ENCODE measurements at regions not wholly inside any gene's neighbourhood (a gene's known extent, or its start where the extent isn't known, plus 50 kb on each side); places are given as distances from the start of the nearest gene placed in this dataset.

- peaks cover 0 to 7% (median 0%) of the 10 kb centered on the region in 9 donors for H3K27me3 ChIP-seq
- ATAC-seq (no peak), DNase-seq (no peak)
- no peaks in the 10 kb centered on the region for H3K9me3 ChIP-seq
- intact Hi-C loops (cut with DNase I): no loop called here
- TF ChIP-seq POLR2A (IDR thresholded peaks at IDR 0.05) (no peak), CTCF (IDR thresholded peaks at IDR 0.05) (no peak)
- WGBS, 4 donors: 43 to 66% (median 47%) methylated on average over 4 of the region's 4 CpGs
- peaks cover 0 to 8% (median 1%) of the 10 kb centered on the region in 12 donors for H3K4me1 ChIP-seq
- no peak overlapping the region for H3K27ac ChIP-seq
- no peak overlapping the region for H3K4me3 ChIP-seq
- H3K36me3 ChIP-seq: no peaks in the 10 kb centered on the region
These were observed 98.3 kb upstream of the SLC2A1 start for GRCh38 chr1:43056981-43057391.

GRCh38 chr1:43056460-43056859 lies 97.8 kb upstream of the SLC2A1 start:
- no peak for TF ChIP-seq CTCF (IDR thresholded peaks at IDR 0.05)
- WGBS, 4 donors: 48 to 59% (median 51%) methylated on average over 5 of the region's 5 CpGs
- no peak overlapping the region for H3K27ac ChIP-seq

GRCh38 chr1:43054961-43055360 lies 96.3 kb upstream of the SLC2A1 start:
- no peaks in the 10 kb centered on the region for H3K9me3 ChIP-seq
- H3K36me3 ChIP-seq: no peaks in the 10 kb centered on the region
- TF ChIP-seq POLR2A (IDR thresholded peaks at IDR 0.05): no peak
- TF ChIP-seq CTCF (IDR thresholded peaks at IDR 0.05): no peak
- WGBS, 4 donors: 81 to 97% (median 85%) methylated on average over 2 of the region's 2 CpGs
- no peak overlapping the region for H3K27ac ChIP-seq
- DNase-seq: no peak
- H3K4me1 ChIP-seq: peaks cover 0 to 8% (median 1%) of the 10 kb centered on the region in 12 donors
- no peak for ATAC-seq
- intact Hi-C loops (cut with DNase I): no loop called here
- peaks cover 0 to 5% (median 0%) of the 10 kb centered on the region in 9 donors for H3K27me3 ChIP-seq
- H3K4me3 ChIP-seq: no peak overlapping the region

More at GRCh38 chr1:43056460-43056859, 97.8 kb upstream of the SLC2A1 start:
- ATAC-seq (no peak), DNase-seq (no peak)
- Histone ChIP-seq H3K36me3 (no peaks in the 10 kb centered on the region), H3K4me1 (peaks cover 0 to 8% (median 1%) of the 10 kb centered on the region in 12 donors), H3K27me3 (peaks cover 0 to 7% (median 0%) of the 10 kb centered on the region in 9 donors), H3K9me3 (no peaks in the 10 kb centered on the region), H3K4me3 (no peak overlapping the region)
- intact Hi-C loops (cut with DNase I): no loop called here

- Histone ChIP-seq H3K4me1 (peaks cover 0 to 2% (median 0%) of the 10 kb centered on the region in 12 donors), H3K36me3 (no peaks in the 10 kb centered on the region), H3K27ac (no peak overlapping the region), H3K4me3 (no peak overlapping the region), H3K9me3 (no peaks in the 10 kb centered on the region), H3K27me3 (no peaks in the 10 kb centered on the region)
- intact Hi-C loops (cut with DNase I): no loop called here
- no peak for TF ChIP-seq CTCF (IDR thresholded peaks at IDR 0.05)
- no peak for TF ChIP-seq POLR2A (IDR thresholded peaks at IDR 0.05)
- ATAC-seq (no peak), DNase-seq (no peak)
- WGBS, 4 donors: 72 to 85% (median 84%) methylated on average over 2 of the region's 2 CpGs
These were observed 94.2 kb upstream of the SLC2A1 start for GRCh38 chr1:43052786-43053439.

Measured in heart left ventricle (tissue), 16 donors.